ENCODE measurements at regions not wholly inside any gene's neighbourhood (a gene's known extent, or its start where the extent isn't known, plus 50 kb on each side); places are given as distances from the start of the nearest gene placed in this dataset.

GRCh38 chr11:113634940-113635575, 71.0 kb downstream of the TMPRSS5 start:
- H3K4me3 ChIP-seq (ENCODE audit: low read depth in 1 of 2, low read length in 1 of 2), result no peak overlapping the region
- TF ChIP-seq CTCF (IDR thresholded peaks at IDR 0.05), result no peak
- H3K4me1 ChIP-seq (ENCODE audit: control insufficient read depth in 1 of 2, insufficient read depth in 1 of 2, low read depth in 1 of 2, low read length in 1 of 2), result no peaks in the 10 kb centered on the region
- no peaks in the 10 kb centered on the region for H3K36me3 ChIP-seq
- no peak overlapping the region for H3K27ac ChIP-seq
- H3K9me3 ChIP-seq, result no peaks in the 10 kb centered on the region
- H3K27me3 ChIP-seq, result no peaks in the 10 kb centered on the region

GRCh38 chr11:113632981-113633380, 73.1 kb downstream of the TMPRSS5 start:
- H3K27ac ChIP-seq, result no peak overlapping the region
- TF ChIP-seq CTCF (IDR thresholded peaks at IDR 0.05), result no peak

GRCh38 chr11:113629562-113629961, 76.5 kb downstream of the TMPRSS5 start:
- no peak for TF ChIP-seq CTCF (IDR thresholded peaks at IDR 0.05)
- no peaks in the 10 kb centered on the region for H3K9me3 ChIP-seq
- H3K4me1 ChIP-seq (ENCODE audit: control insufficient read depth in 1 of 2, insufficient read depth in 1 of 2, low read depth in 1 of 2, low read length in 1 of 2), result no peaks in the 10 kb centered on the region
- no peak overlapping the region for H3K27ac ChIP-seq
- no peaks in the 10 kb centered on the region for H3K36me3 ChIP-seq
- H3K4me3 ChIP-seq (ENCODE audit: low read depth in 1 of 2, low read length in 1 of 2), result no peak overlapping the region
- H3K27me3 ChIP-seq, result no peaks in the 10 kb centered on the region

More at GRCh38 chr11:113632981-113633380, 73.1 kb downstream of the TMPRSS5 start:
- no peaks in the 10 kb centered on the region for H3K9me3 ChIP-seq
- H3K27me3 ChIP-seq, result no peaks in the 10 kb centered on the region
- H3K36me3 ChIP-seq, result no peaks in the 10 kb centered on the region
- H3K4me3 ChIP-seq (ENCODE audit: low read depth in 1 of 2, low read length in 1 of 2), result no peak overlapping the region
- H3K4me1 ChIP-seq (ENCODE audit: control insufficient read depth in 1 of 2, insufficient read depth in 1 of 2, low read depth in 1 of 2, low read length in 1 of 2), result no peaks in the 10 kb centered on the region

- no peak overlapping the region for H3K4me3 ChIP-seq (ENCODE audit: low read depth in 1 of 2, low read length in 1 of 2)
- H3K36me3 ChIP-seq, result no peaks in the 10 kb centered on the region
- H3K4me1 ChIP-seq (ENCODE audit: control insufficient read depth in 1 of 2, insufficient read depth in 1 of 2, low read depth in 1 of 2, low read length in 1 of 2), result no peaks in the 10 kb centered on the region
- TF ChIP-seq CTCF (IDR thresholded peaks at IDR 0.05), result no peak
- no peaks in the 10 kb centered on the region for H3K9me3 ChIP-seq
- no peak overlapping the region for H3K27ac ChIP-seq
- H3K27me3 ChIP-seq, result no peaks in the 10 kb centered on the region
These were observed 77.2 kb downstream of the TMPRSS5 start for GRCh38 chr11:113628912-113629311.

GRCh38 chr11:113627946-113628345, 78.2 kb downstream of the TMPRSS5 start:
- no peak overlapping the region for H3K4me3 ChIP-seq (ENCODE audit: low read depth in 1 of 2, low read length in 1 of 2)
- H3K36me3 ChIP-seq, result no peaks in the 10 kb centered on the region
- H3K4me1 ChIP-seq (ENCODE audit: control insufficient read depth in 1 of 2, insufficient read depth in 1 of 2, low read depth in 1 of 2, low read length in 1 of 2), result no peaks in the 10 kb centered on the region
- TF ChIP-seq CTCF (IDR thresholded peaks at IDR 0.05), result no peak
- H3K27ac ChIP-seq, result no peak overlapping the region
- no peaks in the 10 kb centered on the region for H3K27me3 ChIP-seq
- no peaks in the 10 kb centered on the region for H3K9me3 ChIP-seq
